Right forelimb (tissue), 1 donor: ENCODE measurements at regions not wholly inside any gene's neighbourhood (a gene's known extent, or its start where the extent isn't known, plus 50 kb on each side); places are given as distances from the start of the nearest gene placed in this dataset.

Experiments
- DNase-seq: peaks from one replicate; pipeline ENCODE4 v3.0.0-alpha.2; 2018

DNA sequence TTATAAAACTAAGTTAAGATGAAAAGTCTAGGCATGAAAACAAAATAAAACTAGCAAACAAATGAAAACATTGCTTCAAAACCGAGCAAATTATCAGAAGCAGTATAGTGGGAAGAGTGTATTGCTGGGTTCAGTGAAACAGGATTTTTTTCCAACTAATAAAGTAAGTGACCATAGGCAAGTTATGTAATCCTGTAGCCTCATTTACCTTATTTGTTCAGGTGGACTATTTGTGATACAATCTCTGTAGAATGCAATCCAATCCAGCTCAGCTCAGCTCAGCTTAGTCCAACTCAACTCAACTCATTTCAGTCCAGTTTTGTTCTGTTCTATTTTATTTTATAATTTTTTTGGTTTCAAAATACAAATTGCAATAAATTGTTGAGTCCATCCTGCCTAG, 276.7 kb upstream of the LRIG3 start:
- DNase-seq, result no peak

DNA sequence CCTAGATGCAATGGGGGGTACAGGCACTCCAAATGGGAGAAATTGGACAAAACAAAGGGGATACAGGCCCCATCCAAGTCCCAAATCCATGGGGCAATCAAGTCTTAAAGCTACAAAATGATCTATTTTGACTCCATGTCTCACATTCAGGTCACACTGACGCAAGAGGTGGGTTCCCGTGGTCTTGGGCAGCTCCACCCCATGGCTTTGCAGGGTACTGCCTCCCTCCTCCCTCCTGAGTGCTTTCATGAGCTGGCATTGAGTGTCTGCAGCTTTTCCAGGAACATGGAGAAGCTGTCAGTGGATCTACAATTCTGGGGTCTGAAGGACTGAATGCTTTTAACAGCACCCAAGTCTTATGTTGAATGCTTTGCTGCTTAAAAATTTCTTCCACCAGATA, 274.5 kb upstream of the LRIG3 start:
- DNase-seq, result no peak

DNA sequence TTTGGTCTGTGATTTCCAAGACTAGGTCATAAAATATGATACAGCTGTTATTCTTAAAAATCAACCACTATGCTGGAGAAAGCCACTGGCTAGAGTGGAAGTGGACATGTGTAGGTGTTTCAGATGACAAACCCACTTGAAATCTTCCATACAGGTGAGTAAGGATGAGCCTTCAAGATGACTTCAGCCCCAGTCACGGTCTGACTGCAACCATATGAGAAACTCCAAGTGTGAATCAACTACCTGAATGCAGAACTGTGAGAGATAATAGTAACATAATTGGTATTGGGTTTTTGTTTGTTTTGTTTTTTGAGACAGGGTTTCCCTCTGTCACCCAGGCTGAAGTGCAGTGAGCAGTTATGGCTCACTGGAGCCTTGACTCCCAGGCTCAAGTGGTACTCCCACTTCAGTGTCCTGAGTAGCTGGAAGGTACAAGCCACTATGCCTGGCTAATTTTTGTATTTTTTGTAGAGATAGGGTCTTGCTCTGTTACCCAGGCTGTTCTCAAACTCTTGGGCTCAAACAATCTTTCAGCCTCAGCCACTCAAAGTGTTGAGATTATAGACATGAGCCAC, 273.3 kb upstream of the LRIG3 start:
- no peak for DNase-seq

DNA sequence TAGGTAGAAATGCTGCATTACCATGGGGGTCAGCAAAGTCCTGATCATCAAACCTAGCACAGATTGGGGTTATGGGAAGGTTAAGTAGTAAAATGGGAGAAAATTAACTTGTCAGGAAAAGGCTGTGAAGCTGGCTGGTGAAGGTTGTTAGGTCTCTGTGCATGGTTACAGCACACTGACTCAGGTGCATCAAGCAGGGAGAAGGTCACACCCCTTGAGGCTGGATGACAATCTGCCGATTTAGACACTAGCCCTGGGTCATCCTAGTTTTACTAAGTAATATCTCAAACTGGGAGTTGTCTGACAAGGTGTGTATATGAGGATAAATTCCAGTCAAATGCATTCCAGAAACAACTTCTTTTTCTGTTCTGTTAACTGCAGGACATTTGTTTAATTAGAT, 271.1 kb upstream of the LRIG3 start:
- no peak for DNase-seq

DNA sequence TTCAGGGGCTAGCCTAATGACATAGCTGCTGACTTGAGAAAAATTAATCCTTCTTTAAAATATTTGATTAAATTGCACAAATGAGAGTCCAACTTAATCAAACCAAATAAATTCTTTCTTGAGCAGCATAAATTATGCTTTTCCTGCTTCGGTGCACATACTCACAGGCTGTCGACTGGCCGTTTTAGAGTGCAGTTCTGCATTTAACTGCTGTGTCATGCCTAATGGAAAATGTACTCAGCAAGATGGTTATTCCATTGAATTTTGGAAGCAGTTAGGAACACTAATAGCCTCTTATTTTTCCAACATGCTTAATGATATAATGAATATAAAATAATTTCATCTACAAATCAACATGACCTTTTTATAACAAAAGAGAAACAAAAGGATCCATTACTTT, 266.1 kb upstream of the LRIG3 start:
- DNase-seq, result no peak

DNA sequence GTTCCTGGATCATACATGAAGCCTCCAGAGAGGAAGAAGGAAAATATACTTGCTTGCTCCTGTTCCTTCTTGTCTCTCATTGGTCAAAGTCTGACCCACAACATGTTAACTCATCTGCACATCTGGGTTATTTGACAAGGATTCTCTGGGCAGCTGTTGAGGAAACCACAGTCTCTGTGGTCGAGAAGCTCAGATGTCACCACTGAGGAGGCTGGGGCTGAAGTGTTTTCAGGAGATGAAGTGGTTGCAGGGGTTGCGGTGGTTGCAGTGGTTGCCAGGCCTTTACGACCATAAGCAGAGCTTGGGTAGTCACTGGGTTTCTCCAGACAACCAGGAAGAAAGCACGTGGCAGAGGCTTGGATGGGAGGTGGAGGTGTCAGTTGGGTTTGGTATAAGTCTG, 265.0 kb upstream of the LRIG3 start:
- DNase-seq, result no peak

DNA sequence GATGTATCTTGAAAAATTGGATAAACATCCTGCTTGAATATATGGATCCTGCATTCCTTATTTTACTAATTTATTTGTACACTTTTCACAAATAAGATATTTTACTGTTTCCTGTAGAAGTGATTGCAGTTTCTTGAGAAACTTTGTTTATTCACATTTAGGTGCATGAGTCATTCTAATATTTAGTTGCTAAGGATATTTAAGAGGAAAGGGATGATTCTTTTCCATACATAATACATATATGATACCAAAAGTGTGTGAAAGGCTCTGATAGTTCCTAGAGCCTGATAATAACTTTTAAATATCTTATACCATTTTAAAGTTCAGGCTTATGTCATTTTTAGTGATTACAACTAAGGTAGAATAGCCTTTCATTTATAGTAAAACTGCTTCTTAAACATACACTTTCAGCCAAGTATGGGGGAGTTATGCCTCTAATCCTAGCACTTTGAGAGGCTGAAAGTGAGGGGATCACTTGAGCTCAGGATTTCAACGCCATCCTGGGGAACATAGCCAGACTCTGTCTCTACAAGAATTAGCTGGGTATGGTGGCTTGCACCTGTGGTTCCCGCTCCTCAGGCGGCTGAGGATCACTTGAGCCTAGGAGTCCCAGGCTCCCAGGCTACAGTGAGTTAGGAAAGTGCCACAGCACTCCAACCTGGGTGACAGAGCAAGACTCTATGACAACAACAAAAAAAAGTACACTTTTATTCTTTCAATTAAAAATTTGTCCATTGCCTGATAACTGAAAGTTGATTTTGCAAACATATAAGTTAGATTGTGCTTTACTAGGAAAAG, 262.6 kb upstream of the LRIG3 start:
- no peak for DNase-seq

DNA sequence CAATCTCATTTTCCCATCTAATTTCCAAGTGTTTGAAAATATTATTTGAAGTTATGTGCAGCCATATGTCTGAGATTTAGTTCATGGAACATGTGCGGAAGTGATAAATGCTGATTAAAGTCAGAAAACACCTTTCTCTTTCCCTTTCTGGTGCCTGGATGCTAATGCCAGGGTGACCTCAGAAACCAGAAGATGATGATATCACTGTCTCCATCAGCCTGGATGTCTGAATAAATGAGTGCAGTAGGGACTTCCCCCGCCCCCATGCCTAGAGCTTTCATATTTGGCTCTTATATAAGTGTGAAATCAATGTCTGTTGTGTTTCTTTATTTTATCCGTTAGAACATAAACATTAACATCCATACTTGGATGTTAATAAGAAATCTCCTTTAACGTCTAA, 261.9 kb upstream of the LRIG3 start:
- no peak for DNase-seq

DNA sequence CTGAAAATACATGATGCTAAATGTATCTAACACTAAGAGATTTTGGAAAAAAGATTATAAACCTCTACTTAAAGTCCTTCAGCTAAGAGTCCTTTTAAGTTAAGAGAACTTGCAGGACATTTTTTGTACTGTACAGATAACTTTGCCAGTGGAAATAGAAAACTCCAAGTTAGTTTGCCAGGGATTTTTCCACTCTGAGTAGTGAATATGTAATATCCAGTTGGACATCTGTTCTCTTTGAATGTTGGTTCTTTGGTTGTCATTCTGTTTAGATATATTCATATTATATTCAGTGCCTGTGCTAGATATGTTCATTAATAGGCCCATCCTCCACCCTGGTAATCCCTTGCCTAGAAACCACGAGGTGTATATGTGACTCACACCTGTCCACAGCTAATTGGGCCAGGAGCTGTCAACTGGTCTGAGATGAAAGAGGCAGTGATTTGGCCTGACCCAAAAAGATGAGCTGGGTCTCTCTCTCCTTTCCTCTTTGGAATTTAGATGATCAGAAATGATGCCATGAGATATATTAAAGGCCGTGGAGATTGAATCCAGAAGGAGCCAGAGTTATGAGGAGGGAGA, 261.0 kb upstream of the LRIG3 start:
- DNase-seq, result no peak

DNA sequence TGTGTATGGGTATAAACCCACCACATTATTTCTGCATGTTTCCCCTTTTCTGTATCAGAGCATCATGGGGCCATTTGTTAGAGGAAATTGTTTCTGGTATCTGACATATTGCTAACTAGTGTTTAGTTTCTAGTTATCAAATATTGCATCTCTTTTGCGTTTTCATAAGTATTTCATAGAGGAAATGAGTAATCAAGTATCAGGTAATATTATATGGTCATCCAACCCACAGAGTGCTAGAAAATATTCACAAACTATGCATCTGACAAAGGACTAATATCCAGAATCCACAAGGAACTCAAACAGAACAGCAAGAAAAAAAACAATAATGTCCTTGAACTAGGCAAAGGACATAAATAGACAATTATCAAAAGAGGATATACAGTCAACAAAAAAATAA, 258.9 kb upstream of the LRIG3 start:
- no peak for DNase-seq

DNA sequence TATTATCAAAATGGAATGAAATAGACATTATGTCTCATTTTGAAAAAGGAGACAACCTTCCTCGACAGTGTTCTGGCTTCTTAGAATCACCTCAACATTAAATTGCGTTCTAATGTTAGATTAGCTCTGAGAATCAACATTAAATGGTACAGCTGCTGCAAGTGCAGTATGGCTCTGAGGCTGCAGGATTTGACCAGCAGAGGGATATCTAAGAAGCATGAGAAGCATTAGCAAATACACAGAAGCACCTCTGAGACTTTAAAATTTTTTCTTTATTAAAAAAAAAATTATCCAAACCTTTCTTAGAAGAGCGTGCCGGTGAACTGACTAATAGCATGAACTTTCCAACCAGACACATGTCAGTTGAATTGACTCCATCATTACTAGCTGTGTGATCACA, 253.4 kb upstream of the LRIG3 start:
- DNase-seq, result no peak

DNA sequence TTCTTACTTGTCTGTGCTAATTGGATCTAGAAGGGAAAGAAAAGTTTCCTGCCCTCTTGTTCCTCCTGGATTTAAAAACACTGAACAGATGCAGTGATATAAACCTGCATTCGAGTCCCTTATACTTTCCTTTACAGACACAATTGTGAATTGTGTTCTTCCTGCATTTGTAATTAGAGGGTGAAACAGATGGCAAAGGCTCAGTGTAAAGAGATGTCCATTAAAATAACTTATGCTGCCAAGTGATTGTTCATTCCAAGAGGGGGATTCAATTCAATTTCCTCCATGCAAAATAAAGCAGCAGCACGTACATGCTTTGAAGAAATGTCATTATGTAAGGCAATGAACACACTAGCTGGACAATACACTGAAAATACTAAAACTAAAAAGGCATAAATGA, 248.3 kb upstream of the LRIG3 start:
- DNase-seq, result no peak

DNA sequence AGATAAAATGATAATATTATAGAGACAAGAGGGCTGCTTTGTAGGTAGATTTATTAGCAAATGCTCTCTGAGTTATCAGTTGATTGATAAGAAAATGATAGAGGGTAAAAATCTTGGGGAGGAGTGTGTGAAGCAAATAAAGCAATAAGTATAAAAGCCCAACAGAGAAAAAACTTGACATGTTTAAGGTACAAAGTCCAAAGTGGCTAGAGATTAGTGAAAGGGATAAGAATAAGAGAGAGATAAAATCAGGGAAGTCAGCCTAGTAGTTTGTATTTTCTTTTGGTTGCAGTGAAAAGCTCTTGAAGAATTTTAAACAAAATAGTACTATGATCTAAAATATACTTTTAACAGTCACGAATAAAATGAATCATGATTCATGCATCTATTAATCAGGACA, 246.2 kb upstream of the LRIG3 start:
- no peak for DNase-seq

DNA sequence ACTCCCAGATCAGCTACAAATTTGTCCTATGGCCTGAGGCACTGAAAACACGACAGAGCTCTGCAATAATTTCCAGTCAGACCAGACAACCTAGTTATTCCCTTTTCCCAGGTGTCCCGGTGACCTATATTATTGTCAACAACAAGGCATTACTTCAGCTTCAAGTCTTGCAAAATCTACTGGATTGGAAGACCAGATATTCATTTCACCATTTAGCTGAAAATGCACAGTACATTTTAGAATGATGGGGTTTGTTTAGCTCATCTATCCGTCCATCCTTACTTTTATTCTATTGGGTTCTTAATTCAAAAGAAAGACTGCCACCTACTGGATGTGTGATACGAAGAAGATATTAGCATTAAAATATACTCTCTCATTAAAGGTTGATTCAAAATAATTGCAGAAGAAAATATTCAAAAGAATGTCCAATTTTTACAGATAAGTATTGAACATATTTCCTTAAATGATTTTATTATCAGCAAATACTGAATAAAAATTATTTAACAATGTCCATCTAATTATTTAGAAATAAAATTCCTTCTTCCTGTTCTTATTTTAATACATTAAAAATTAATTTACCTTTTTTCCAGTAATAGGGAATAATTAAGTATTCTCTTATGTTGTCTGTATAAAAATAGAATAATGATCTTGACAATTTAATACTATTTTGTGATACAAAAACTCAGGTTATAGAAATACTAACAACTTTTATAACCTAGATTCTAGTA, 244.9 kb upstream of the LRIG3 start:
- DNase-seq, result no peak

DNA sequence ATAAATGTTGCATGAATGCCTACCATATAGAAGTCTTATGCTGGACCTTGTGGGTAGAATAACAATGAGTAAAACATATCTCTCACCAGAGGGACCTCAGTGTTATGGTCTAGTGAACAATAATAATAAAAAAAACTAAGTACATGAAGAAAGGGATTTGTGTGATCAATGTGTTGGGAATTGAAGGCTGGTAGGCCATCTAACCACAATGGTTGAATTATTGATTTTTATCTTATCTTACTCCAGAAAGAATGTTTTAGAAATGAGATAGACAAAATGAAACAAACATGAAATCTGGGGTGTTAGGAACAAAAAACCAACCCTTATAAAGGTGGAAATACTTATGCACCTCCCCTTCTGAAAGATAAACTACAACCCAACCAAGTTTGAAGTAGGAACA, 243.9 kb upstream of the LRIG3 start:
- no peak for DNase-seq

DNA sequence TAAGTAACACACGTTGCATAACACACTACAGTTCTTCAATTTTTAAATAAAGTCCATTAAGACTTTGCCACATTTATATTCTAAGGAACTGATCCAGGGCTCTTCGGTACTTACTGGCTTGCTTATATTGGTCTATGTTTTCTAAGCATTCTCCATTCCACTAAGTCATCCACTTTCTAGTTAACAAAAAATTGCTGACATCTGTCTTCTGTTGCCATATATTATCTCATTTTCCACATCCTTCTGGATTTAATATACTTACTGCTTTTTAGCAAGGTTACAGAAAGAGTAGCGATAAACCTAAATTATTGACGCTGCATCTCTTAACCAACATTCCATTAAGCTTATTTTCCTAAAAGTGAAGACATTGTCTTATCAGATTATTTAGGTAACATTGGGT, 238.4 kb upstream of the LRIG3 start:
- no peak for DNase-seq

DNA sequence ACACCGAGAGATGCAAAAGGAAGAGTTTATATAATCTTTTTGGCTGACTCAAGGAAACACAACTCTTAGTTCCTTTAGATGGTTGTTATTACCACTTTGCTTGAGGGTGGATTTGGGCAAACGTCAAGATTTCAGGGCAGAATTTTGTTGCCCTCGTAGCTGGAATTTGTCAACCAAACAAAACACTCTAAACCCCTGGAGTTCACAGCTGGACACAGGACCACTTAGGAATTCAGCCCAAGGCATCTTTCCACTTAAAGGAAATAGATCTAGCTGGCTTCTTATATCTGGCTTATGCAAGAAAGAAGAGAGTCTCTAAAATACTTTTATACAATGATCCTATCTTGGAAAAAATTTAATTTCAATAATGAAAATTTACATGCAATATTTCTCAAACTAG, 237.8 kb upstream of the LRIG3 start:
- no peak for DNase-seq

DNA sequence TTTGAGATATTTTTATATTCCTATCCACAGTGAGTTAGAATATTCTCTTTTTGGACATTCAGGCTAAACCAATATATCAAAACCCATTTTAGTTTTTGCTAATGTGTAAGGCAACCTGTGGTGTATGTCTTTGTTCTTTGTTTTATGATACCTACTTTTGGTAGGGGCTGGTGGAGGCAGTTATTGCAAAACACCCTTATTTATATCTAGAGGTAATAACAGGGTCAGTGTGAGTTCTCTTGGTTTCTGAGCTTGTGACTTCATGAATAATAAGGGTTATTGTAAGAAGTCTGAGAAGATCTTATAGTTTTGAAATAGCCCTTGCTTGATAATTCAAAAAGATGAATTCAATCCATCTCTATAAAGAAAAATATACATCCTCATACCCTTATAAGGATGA, 235.1 kb upstream of the LRIG3 start:
- no peak for DNase-seq

DNA sequence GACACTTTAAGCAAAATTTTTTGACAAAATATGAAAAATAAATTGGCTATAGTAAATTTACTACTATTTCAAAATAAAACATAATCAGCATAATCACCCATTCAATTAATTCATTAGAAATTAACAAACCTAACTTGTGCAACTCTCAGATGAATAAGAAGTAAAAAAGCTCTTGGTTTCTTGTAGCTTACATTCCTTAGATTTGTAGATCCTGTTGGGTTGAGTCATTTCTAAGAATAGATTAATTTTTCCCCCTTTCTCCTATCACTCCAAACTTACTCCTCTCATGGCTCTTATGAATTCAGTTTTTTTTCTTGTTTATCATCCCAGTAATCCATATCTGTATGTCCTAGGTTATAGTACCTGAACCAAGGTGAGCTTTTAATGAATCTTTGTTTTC, 230.9 kb upstream of the LRIG3 start:
- no peak for DNase-seq

DNA sequence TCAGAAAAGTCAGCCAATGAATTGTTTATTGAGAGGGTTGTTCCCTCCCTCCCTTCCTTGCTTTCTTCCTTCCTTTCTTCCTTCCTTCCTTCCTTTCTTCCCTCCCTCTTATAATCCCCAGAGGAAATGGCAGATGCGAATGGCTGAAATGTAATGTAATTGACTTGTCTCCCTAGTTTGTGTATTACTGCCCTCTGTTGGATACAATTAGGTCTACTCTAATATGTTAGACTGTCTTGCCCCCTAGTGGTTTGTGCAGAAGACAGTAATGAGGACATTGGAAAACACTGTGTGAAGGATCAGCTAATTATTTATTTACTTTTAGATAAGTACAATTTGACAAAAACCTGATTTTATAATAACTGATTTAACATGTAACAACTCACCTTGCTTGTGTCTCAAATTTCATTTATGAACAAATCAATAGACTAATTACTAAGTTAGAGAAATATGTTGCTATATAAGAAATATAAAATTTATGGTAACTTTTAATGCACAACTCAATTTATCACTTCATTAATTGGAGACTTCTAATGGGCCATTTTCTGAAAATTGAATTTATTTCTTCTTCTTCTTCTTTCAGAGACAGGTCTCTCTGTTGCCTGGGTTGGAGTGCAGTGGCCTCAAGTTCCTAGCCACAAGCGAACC, 229.8 kb upstream of the LRIG3 start:
- DNase-seq, result no peak

DNA sequence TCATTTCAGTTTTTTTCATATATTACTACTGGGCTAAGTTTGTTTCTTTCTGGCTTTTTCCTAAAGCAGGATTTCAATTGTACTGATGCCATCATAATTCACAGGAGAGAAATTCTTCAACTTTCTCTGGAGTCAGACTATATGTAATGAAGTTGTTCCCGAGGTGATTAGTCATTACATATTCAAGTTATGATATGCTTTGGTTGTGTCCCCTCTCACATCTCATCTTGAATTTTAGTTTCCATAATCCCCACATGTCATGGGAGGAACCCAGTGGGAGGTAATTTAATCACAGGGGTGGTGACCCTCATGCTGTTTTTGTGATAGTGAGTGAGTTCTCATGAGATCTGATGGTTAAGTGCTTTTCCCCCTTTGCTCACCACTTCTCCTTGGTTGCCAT, 227.5 kb upstream of the LRIG3 start:
- DNase-seq, result no peak

DNA sequence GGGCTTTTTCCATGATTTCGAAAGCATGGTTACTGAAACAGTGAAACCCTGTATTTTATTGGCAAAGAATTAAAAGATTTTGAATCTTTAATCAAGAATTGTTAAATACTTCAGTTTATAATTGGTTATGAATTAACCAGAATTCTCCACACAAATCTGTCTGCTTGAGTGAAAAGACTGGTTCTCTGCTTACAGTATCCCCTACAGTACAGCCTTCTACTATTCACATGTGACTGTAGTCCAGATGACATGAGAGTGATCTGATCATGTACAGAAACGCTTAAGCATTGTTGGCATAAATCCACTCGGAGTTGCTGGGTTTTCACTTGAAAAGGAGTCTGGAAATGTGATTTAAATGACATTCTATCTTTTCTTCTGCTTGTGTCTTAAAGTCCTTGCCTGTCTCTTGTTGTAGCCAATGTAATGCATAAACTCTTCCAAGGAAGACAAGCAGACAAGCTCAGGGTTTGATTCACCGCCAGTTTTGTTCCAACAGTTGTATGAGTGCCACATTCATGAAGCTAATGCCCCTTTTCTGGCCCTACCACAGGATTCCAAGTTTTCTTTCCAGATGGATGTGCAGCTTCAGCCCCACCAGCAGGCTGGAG, 222.0 kb upstream of the LRIG3 start:
- DNase-seq, result peak; percentile 66

DNA sequence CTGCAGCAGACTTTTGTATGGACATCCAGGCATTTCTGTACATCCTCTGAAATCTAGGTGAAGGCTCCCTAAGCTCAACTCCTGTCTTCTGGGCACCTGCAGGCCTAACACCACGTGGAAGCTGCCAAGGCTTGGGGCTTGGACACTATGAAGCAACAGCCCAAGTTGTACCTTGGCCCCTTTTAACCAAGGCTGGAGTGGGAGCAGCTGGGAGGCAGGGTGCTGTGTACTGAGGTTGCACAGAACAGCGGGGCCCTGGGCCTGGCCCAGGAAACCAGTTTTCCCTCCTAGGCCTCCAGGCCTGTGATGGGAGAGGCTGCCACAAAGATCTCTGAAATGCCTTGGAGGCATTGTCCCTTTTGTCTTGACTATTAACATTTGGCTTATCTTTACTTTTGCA, 214.4 kb upstream of the LRIG3 start:
- no peak for DNase-seq
